ENCODE measurements at regions not wholly inside any gene's neighbourhood (a gene's known extent, or its start where the extent isn't known, plus 50 kb on each side); places are given as distances from the start of the nearest gene placed in this dataset.

DNA sequence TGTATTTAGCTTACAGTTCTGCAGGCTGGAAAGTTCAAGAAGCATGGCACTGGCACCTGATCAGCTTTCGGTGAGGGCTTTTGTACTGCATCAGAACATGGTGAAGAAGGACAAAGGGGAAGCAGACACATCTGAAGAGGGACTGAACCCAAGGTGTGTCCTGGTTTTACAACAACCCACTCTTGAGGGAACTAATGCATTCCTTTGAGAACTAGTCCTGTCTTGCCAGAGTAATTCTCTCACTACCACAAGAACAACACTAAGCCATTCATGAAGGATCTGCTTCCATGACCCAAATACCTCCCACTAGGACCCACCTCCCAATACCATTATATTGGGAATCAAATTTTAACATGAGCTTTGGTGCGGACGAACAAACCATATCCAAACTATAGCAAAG is 93.6 kb downstream of the RFC3 start:
- no peak overlapping the region for H3K9ac ChIP-seq (ENCODE audit: low read depth, low read length)
- no peaks in the 10 kb centered on the region for H3K79me1 ChIP-seq (ENCODE audit: low read depth in 1 of 2, low read length in 2 of 2)
- H3K4me1 ChIP-seq (ENCODE audit: control insufficient read depth, insufficient read depth, low read length): no peaks in the 10 kb centered on the region
- H3K9me3 ChIP-seq (ENCODE audit: control insufficient read depth, insufficient read depth, low read length): no peaks in the 10 kb centered on the region
- no peak overlapping the region for H2AK9ac ChIP-seq (replicated peaks; ENCODE audit: low read depth, low read length, poor library complexity)
- BruUV-seq (replicated peaks): no TSS peak
- POLR2A ChIA-PET (ENCODE audit: unreplicated experiment): no interaction called here
- H3K4me2 ChIP-seq (ENCODE audit: low read depth, low read length): no peak overlapping the region
- no peak overlapping the region for H3K56ac ChIP-seq (ENCODE audit: extremely low read depth, insufficient read depth, low read length)
- no peak overlapping the region for H2AFZ ChIP-seq (replicated peaks; ENCODE audit: low read length, poor library complexity)
- no peaks in the 10 kb centered on the region for H3K27me3 ChIP-seq (ENCODE audit: control insufficient read depth, insufficient read depth, low read length)
- H3K4me3 ChIP-seq (ENCODE audit: insufficient read depth, low read depth, low read length): no peak overlapping the region
- H2BK15ac ChIP-seq (ENCODE audit: low read depth, low read length): no peak overlapping the region
- H2BK5ac ChIP-seq (ENCODE audit: low read depth, low read length, poor library complexity, severe bottlenecking): no peak overlapping the region
- H3K27ac ChIP-seq (ENCODE audit: insufficient read depth, low read length): no peak overlapping the region
- intact Hi-C loops (cut with micrococcal nuclease) (no loop called here), in situ Hi-C loops (cut with MboI; ENCODE audit: low sequenced_read_pairs) (no loop called here), dilution Hi-C loops (cut with HindIII; ENCODE audit: low sequenced_read_pairs, unreplicated experiment) (no loop called here)
- no peak overlapping the region for H4K8ac ChIP-seq (ENCODE audit: low read depth in 2 of 2, low read length in 2 of 2)
- H4K91ac ChIP-seq (ENCODE audit: insufficient read depth, low read depth, low read length): no peak overlapping the region
- no peak overlapping the region for H3K4ac ChIP-seq (ENCODE audit: low read depth, low read length)
- H4K20me1 ChIP-seq (ENCODE audit: insufficient read depth, low read length): no peaks in the 10 kb centered on the region
- H2AK5ac ChIP-seq (ENCODE audit: low read depth, low read length): no peak overlapping the region
- TF ChIP-seq MAZ (IDR thresholded peaks at IDR 0.05; ENCODE audit: borderline replicate concordance, low read depth, low read length) (no peak), CEBPB (IDR thresholded peaks at IDR 0.05; ENCODE audit: low read depth, low read length) (no peak), BHLHE40 (IDR thresholded peaks at IDR 0.05; ENCODE audit: low read depth, low read length) (no peak), RCOR1 (IDR thresholded peaks at IDR 0.05; ENCODE audit: insufficient replicate concordance, low read length) (no peak), MAFK (IDR thresholded peaks at IDR 0.05; ENCODE audit: low read depth, low read length) (no peak), SMC3 (IDR thresholded peaks at IDR 0.05; ENCODE audit: low read depth, low read length) (no peak), NFE2L2 (IDR thresholded peaks at IDR 0.05; ENCODE audit: low read depth, low read length) (no peak), FOS (IDR thresholded peaks at IDR 0.05; ENCODE audit: low read depth, low read length) (no peak), POLR2A (IDR thresholded peaks at IDR 0.05; ENCODE audit: low read depth, low read length) (no peak), MXI1 (IDR thresholded peaks at IDR 0.05; ENCODE audit: borderline replicate concordance, low read depth, low read length) (no peak), RFX5 (IDR thresholded peaks at IDR 0.05; ENCODE audit: low read depth, low read length) (no peak), CHD1 (IDR thresholded peaks at IDR 0.05; ENCODE audit: low read depth, low read length) (no peak)
- TF ChIP-seq, protein P1, sequence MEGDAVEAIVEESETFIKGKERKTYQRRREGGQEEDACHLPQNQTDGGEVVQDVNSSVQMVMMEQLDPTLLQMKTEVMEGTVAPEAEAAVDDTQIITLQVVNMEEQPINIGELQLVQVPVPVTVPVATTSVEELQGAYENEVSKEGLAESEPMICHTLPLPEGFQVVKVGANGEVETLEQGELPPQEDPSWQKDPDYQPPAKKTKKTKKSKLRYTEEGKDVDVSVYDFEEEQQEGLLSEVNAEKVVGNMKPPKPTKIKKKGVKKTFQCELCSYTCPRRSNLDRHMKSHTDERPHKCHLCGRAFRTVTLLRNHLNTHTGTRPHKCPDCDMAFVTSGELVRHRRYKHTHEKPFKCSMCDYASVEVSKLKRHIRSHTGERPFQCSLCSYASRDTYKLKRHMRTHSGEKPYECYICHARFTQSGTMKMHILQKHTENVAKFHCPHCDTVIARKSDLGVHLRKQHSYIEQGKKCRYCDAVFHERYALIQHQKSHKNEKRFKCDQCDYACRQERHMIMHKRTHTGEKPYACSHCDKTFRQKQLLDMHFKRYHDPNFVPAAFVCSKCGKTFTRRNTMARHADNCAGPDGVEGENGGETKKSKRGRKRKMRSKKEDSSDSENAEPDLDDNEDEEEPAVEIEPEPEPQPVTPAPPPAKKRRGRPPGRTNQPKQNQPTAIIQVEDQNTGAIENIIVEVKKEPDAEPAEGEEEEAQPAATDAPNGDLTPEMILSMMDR (conservative IDR thresholded peaks at IDR 0.05; ENCODE audit: low read depth, low read length): no peak
- TF ChIP-seq, protein P2, sequence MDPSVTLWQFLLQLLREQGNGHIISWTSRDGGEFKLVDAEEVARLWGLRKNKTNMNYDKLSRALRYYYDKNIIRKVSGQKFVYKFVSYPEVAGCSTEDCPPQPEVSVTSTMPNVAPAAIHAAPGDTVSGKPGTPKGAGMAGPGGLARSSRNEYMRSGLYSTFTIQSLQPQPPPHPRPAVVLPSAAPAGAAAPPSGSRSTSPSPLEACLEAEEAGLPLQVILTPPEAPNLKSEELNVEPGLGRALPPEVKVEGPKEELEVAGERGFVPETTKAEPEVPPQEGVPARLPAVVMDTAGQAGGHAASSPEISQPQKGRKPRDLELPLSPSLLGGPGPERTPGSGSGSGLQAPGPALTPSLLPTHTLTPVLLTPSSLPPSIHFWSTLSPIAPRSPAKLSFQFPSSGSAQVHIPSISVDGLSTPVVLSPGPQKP (IDR thresholded peaks at IDR 0.05; ENCODE audit: borderline replicate concordance, low read depth, low read length): no peak
- TF ChIP-seq, protein P3, sequence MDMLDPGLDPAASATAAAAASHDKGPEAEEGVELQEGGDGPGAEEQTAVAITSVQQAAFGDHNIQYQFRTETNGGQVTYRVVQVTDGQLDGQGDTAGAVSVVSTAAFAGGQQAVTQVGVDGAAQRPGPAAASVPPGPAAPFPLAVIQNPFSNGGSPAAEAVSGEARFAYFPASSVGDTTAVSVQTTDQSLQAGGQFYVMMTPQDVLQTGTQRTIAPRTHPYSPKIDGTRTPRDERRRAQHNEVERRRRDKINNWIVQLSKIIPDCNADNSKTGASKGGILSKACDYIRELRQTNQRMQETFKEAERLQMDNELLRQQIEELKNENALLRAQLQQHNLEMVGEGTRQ (IDR thresholded peaks at IDR 0.05; ENCODE audit: low read depth, low read length): no peak
- no peak overlapping the region for H3K14ac ChIP-seq (replicated peaks; ENCODE audit: low read depth, low read length)
- H3K36me3 ChIP-seq (ENCODE audit: control insufficient read depth, insufficient read depth, low read length): no peaks in the 10 kb centered on the region
- no peak overlapping the region for H4K5ac ChIP-seq (ENCODE audit: low read depth, low read length)
- no peak for ATAC-seq (ENCODE audit: low read depth)
- no peak overlapping the region for H2BK20ac ChIP-seq (ENCODE audit: low read depth, low read length)
- no peak overlapping the region for H3K18ac ChIP-seq (ENCODE audit: low read depth, low read length)
- no peak overlapping the region for H2BK120ac ChIP-seq (ENCODE audit: low read depth, low read length)
- DNase-seq: no peak
- no peak overlapping the region for H3K23ac ChIP-seq (ENCODE audit: low read depth, low read length)
- H3K9me1 ChIP-seq (ENCODE audit: insufficient read depth, low read length): no peaks in the 10 kb centered on the region
- WGBS, 2 experiments (ENCODE audit: extremely low coverage in 2 of 2, insufficient read length in 1 of 2): no CpG with 5 or more reads among the region's 3 CpGs
- CTCF ChIA-PET: interaction anchor here (0.6 kb wide), 1 partner anchor 8 kb away, joined by 4 read pairs; no protein-coding TSS in a partner anchor

Data from IMR-90 (cell line).